Suppressor macrophage (primary cell): ENCODE measurements at regions not wholly inside any gene's neighbourhood (a gene's known extent, or its start where the extent isn't known, plus 50 kb on each side); places are given as distances from the start of the nearest gene placed in this dataset.

Experiments
- DNase-seq, 4 experiments: peaks; one replicate each; pipeline ENCODE4 v3.0.0-alpha.2; 2020 to 2022

- no peak for DNase-seq
These were observed 241.0 kb downstream of the POSTN start for GRCh38 chr13:37357548-37357947.

GRCh38 chr13:37353911-37354310 lies 244.7 kb downstream of the POSTN start:
- DNase-seq: no peak

- no peak for DNase-seq
These were observed 245.7 kb upstream of the CSNK1A1L start for GRCh38 chr13:37351211-37351610.

GRCh38 chr13:37349916-37350315 lies 244.5 kb upstream of the CSNK1A1L start:
- no peak for DNase-seq

- DNase-seq: no peak
These were observed 243.6 kb upstream of the CSNK1A1L start for GRCh38 chr13:37348916-37349643.

- DNase-seq: no peak
These were observed 240.4 kb upstream of the CSNK1A1L start for GRCh38 chr13:37345869-37346268.

GRCh38 chr13:37345391-37345790 lies 239.9 kb upstream of the CSNK1A1L start:
- no peak for DNase-seq

GRCh38 chr13:37344056-37344455 lies 238.6 kb upstream of the CSNK1A1L start:
- no peak for DNase-seq

GRCh38 chr13:37342205-37342604 lies 236.7 kb upstream of the CSNK1A1L start:
- DNase-seq: no peak

GRCh38 chr13:37340901-37341670 lies 235.6 kb upstream of the CSNK1A1L start:
- no peak for DNase-seq

- no peak for DNase-seq
These were observed 233.9 kb upstream of the CSNK1A1L start for GRCh38 chr13:37339386-37339735.

GRCh38 chr13:37338726-37339385 lies 233.4 kb upstream of the CSNK1A1L start:
- no peak for DNase-seq

GRCh38 chr13:37326334-37326733 lies 220.9 kb upstream of the CSNK1A1L start:
- no peak for DNase-seq

GRCh38 chr13:37319031-37319443 lies 213.6 kb upstream of the CSNK1A1L start:
- no peak for DNase-seq

GRCh38 chr13:37316935-37317334 lies 211.5 kb upstream of the CSNK1A1L start:
- DNase-seq: no peak

- no peak for DNase-seq
These were observed 207.9 kb upstream of the CSNK1A1L start for GRCh38 chr13:37313372-37313771.

GRCh38 chr13:37306778-37307544 lies 201.5 kb upstream of the CSNK1A1L start:
- no peak for DNase-seq

- no peak for DNase-seq
These were observed 198.1 kb upstream of the CSNK1A1L start for GRCh38 chr13:37303606-37304005.

GRCh38 chr13:37302686-37303085 lies 197.2 kb upstream of the CSNK1A1L start:
- DNase-seq: no peak

GRCh38 chr13:37295573-37295972 lies 190.1 kb upstream of the CSNK1A1L start:
- DNase-seq: no peak

- no peak for DNase-seq
These were observed 189.6 kb upstream of the CSNK1A1L start for GRCh38 chr13:37295071-37295470.

- DNase-seq: no peak
These were observed 189.0 kb upstream of the CSNK1A1L start for GRCh38 chr13:37294472-37294871.

- no peak for DNase-seq
These were observed 187.8 kb upstream of the CSNK1A1L start for GRCh38 chr13:37293295-37293694.
